Upper lobe of right lung (tissue), 1 donor: ENCODE measurements at regions not wholly inside any gene's neighbourhood (a gene's known extent, or its start where the extent isn't known, plus 50 kb on each side); places are given as distances from the start of the nearest gene placed in this dataset.

Experiments
- ATAC-seq: fragments of 200-7000 bp; cut with Tn5 transposase; one replicate; pipeline ENCODE4 v1.9.1; 2020; ENCODE audit warnings: mild to moderate bottlenecking, moderate library complexity
- DNase-seq: peaks from one replicate; pipeline ENCODE4 v3.0.0-alpha.2; 2020
- H3K27ac ChIP-seq: fragments of 200-600 bp; one replicate; pipeline ENCODE4 v1.8.0; 2022
- H3K27me3 ChIP-seq: fragments of 200-600 bp; one replicate; pipeline ENCODE4 v1.8.0; 2022; ENCODE audit warnings: mild to moderate bottlenecking
- H3K36me3 ChIP-seq: fragments of 200-600 bp; one replicate; pipeline ENCODE4 v1.8.0; 2022
- H3K4me1 ChIP-seq: fragments of 200-600 bp; one replicate; pipeline ENCODE4 v1.8.0; 2022
- H3K4me3 ChIP-seq: fragments of 200-600 bp; one replicate; pipeline ENCODE4 v1.8.0; 2022; ENCODE audit warnings: mild to moderate bottlenecking
- H3K9me3 ChIP-seq: fragments of 200-600 bp; one replicate; pipeline ENCODE4 v1.8.0; 2022
- intact Hi-C: fragments of 100-400 bp; cut with DNase I; formaldehyde crosslinking; loops from one replicate; pipeline ENCODE4 v1.11.0; 2022
- TF ChIP-seq, protein P1 (sequence below): fragments of 200-600 bp; IDR thresholded peaks from one replicate; pipeline ENCODE4 v1.8.0; 2022; ENCODE audit warnings: antibody characterized with exemption
- donor health status: DM: no; HTN: yes; CAD: no; lungs with severe emphysema.

- H3K36me3 ChIP-seq = no peaks in the 10 kb centered on the region
- DNase-seq (no peak), ATAC-seq (no peak)
- H3K4me3 ChIP-seq = no peak overlapping the region
- TF ChIP-seq, protein P1, sequence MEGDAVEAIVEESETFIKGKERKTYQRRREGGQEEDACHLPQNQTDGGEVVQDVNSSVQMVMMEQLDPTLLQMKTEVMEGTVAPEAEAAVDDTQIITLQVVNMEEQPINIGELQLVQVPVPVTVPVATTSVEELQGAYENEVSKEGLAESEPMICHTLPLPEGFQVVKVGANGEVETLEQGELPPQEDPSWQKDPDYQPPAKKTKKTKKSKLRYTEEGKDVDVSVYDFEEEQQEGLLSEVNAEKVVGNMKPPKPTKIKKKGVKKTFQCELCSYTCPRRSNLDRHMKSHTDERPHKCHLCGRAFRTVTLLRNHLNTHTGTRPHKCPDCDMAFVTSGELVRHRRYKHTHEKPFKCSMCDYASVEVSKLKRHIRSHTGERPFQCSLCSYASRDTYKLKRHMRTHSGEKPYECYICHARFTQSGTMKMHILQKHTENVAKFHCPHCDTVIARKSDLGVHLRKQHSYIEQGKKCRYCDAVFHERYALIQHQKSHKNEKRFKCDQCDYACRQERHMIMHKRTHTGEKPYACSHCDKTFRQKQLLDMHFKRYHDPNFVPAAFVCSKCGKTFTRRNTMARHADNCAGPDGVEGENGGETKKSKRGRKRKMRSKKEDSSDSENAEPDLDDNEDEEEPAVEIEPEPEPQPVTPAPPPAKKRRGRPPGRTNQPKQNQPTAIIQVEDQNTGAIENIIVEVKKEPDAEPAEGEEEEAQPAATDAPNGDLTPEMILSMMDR = no peak
- no peak overlapping the region for H3K27ac ChIP-seq
- no peaks in the 10 kb centered on the region for H3K27me3 ChIP-seq
- no peaks in the 10 kb centered on the region for H3K9me3 ChIP-seq
- no peaks in the 10 kb centered on the region for H3K4me1 ChIP-seq
- intact Hi-C loops = no loop called here
Observed at GRCh38 chr7:26034391-26034790, 117.6 kb upstream of the NFE2L3 start.

GRCh38 chr7:26035552-26035951 is 116.4 kb upstream of the NFE2L3 start:
- TF ChIP-seq, protein P1 = no peak
- peaks cover 9% of the 10 kb centered on the region for H3K27me3 ChIP-seq
- no peak overlapping the region for H3K27ac ChIP-seq
- ATAC-seq = no peak
- intact Hi-C loops = no loop called here
- no peaks in the 10 kb centered on the region for H3K36me3 ChIP-seq
- H3K9me3 ChIP-seq = no peaks in the 10 kb centered on the region
- no peaks in the 10 kb centered on the region for H3K4me1 ChIP-seq
- DNase-seq = no peak
- H3K4me3 ChIP-seq = no peak overlapping the region

GRCh38 chr7:26036092-26036491 is 115.9 kb upstream of the NFE2L3 start:
- no peaks in the 10 kb centered on the region for H3K4me1 ChIP-seq
- H3K9me3 ChIP-seq = no peaks in the 10 kb centered on the region
- H3K27ac ChIP-seq = no peak overlapping the region
- H3K27me3 ChIP-seq = peaks cover 11% of the 10 kb centered on the region
- DNase-seq (no peak), ATAC-seq (no peak)
- TF ChIP-seq, protein P1 = no peak
- intact Hi-C loops = no loop called here
- no peak overlapping the region for H3K4me3 ChIP-seq
- no peaks in the 10 kb centered on the region for H3K36me3 ChIP-seq

- Histone ChIP-seq H3K4me3 (no peak overlapping the region), H3K4me1 (no peaks in the 10 kb centered on the region), H3K9me3 (no peaks in the 10 kb centered on the region), H3K27me3 (peaks cover 11% of the 10 kb centered on the region), H3K36me3 (no peaks in the 10 kb centered on the region), H3K27ac (no peak overlapping the region)
- intact Hi-C loops = no loop called here
- DNase-seq (no peak), ATAC-seq (no peak)
- TF ChIP-seq, protein P1 = no peak
Observed at GRCh38 chr7:26038201-26038990, 113.6 kb upstream of the NFE2L3 start.

- ATAC-seq = no peak
- Histone ChIP-seq H3K4me1 (no peaks in the 10 kb centered on the region), H3K4me3 (no peak overlapping the region), H3K9me3 (no peaks in the 10 kb centered on the region), H3K36me3 (no peaks in the 10 kb centered on the region), H3K27ac (no peak overlapping the region), H3K27me3 (peaks cover 11% of the 10 kb centered on the region)
- DNase-seq = no peak
- intact Hi-C loops = no loop called here
- TF ChIP-seq, protein P1 = no peak
Observed at GRCh38 chr7:26040085-26040484, 111.9 kb upstream of the NFE2L3 start.
